ENCODE measurements at regions not wholly inside any gene's neighbourhood (a gene's known extent, or its start where the extent isn't known, plus 50 kb on each side); places are given as distances from the start of the nearest gene placed in this dataset.

GRCh38 chr4:14302021-14302420 is 674.5 kb upstream of the BOD1L1 start:
- Mint-ChIP-seq H3K36me3 (ENCODE audit: insufficient read depth in 1 of 3, low read depth in 3 of 3) (no peaks in the 10 kb centered on the region), H3K4me1 (peaks cover 7% of the 10 kb centered on the region in 2 experiments; a peak in 3 of 4 replicates), H3K4me3 (no peak overlapping the region), H3K27ac (no peak overlapping the region), H3K27me3 (ENCODE audit: low read depth) (no peaks in the 10 kb centered on the region), H3K9me3 (no peaks in the 10 kb centered on the region; a peak in 1 of 5 replicates)
- H4K5ac ChIP-seq (ENCODE audit: insufficient read length, low read depth, low read length), result no peak overlapping the region
- no peak overlapping the region for H3K14ac ChIP-seq (ENCODE audit: insufficient read depth, low read length)
- no peak overlapping the region for H3K18ac ChIP-seq (ENCODE audit: insufficient read length, low read depth, low read length)
- H3K27ac ChIP-seq (ENCODE audit: insufficient read length, low read depth, low read length), result no peak overlapping the region
- no peaks in the 10 kb centered on the region for H3K79me1 ChIP-seq (ENCODE audit: insufficient read depth, low read depth, low read length, poor library complexity, severe bottlenecking)
- no peaks in the 10 kb centered on the region for H4K20me1 ChIP-seq (ENCODE audit: control insufficient read depth, insufficient read depth, insufficient read length)
- H3K9ac ChIP-seq (ENCODE audit: extremely low read depth, insufficient read length, low read length), result no peak overlapping the region
- TF ChIP-seq, protein P1, sequence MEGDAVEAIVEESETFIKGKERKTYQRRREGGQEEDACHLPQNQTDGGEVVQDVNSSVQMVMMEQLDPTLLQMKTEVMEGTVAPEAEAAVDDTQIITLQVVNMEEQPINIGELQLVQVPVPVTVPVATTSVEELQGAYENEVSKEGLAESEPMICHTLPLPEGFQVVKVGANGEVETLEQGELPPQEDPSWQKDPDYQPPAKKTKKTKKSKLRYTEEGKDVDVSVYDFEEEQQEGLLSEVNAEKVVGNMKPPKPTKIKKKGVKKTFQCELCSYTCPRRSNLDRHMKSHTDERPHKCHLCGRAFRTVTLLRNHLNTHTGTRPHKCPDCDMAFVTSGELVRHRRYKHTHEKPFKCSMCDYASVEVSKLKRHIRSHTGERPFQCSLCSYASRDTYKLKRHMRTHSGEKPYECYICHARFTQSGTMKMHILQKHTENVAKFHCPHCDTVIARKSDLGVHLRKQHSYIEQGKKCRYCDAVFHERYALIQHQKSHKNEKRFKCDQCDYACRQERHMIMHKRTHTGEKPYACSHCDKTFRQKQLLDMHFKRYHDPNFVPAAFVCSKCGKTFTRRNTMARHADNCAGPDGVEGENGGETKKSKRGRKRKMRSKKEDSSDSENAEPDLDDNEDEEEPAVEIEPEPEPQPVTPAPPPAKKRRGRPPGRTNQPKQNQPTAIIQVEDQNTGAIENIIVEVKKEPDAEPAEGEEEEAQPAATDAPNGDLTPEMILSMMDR (conservative IDR thresholded peaks at IDR 0.05), result no peak
- no peak overlapping the region for H3K4me2 ChIP-seq (ENCODE audit: insufficient read depth, insufficient read length, low read length)
- no peak for DNase-seq
- H4K8ac ChIP-seq (replicated peaks; ENCODE audit: insufficient read length, low read depth, low read length), result no peak overlapping the region
- no peak overlapping the region for H3T11ph ChIP-seq (ENCODE audit: low read length)
- no peak overlapping the region for H2BK20ac ChIP-seq (ENCODE audit: low read depth, low read length, poor library complexity, severe bottlenecking)
- H2BK12ac ChIP-seq (ENCODE audit: insufficient read length, low read depth, low read length), result no peak overlapping the region
- no peak overlapping the region for H3K23ac ChIP-seq (ENCODE audit: insufficient read length, low read depth, low read length)
- H2AFZ ChIP-seq (ENCODE audit: low read length), result no peak overlapping the region
- no peak overlapping the region for H2BK120ac ChIP-seq (ENCODE audit: low read depth, low read length, poor library complexity, severe bottlenecking)
- H3K9me3 ChIP-seq (ENCODE audit: control insufficient read depth, low read depth, low read length), result no peaks in the 10 kb centered on the region
- no peaks in the 10 kb centered on the region for H3K23me2 ChIP-seq (ENCODE audit: insufficient read length, low read depth, low read length, poor library complexity, severe bottlenecking)
- no peak overlapping the region for H4K91ac ChIP-seq (ENCODE audit: insufficient read length, low read depth, low read length)
- H3K4ac ChIP-seq (ENCODE audit: low read depth, low read length), result no peak overlapping the region
- no peak overlapping the region for H2BK5ac ChIP-seq (ENCODE audit: insufficient read length, low read length)
- H3K56ac ChIP-seq (ENCODE audit: insufficient read length, low read depth, low read length), result no peak overlapping the region
- no peaks in the 10 kb centered on the region for H3K79me2 ChIP-seq (ENCODE audit: insufficient read depth, low read length)
- no peaks in the 10 kb centered on the region for H3K27me3 ChIP-seq (ENCODE audit: insufficient read depth, low read length)
- H2AK5ac ChIP-seq (ENCODE audit: insufficient read length, low read length), result no peak overlapping the region
- H3K4me1 ChIP-seq (ENCODE audit: insufficient read depth, low read length), result no peaks in the 10 kb centered on the region
- H2BK15ac ChIP-seq (ENCODE audit: low read depth, low read length), result no peak overlapping the region

All from H9 (cell line).